HEK293T (cell line): ENCODE measurements at regions not wholly inside any gene's neighbourhood (a gene's known extent, or its start where the extent isn't known, plus 50 kb on each side); places are given as distances from the start of the nearest gene placed in this dataset.
A peak's percentile ranks its signal among the peaks of the same experiment; 100 is the strongest.

ENCODE experiments used
- CTCF ChIA-PET: fragments of 350-600 bp; formaldehyde crosslinking; extraction: SDS; loops from one replicate; lab custom pipeline; 2021; ENCODE audit warnings: antibody characterized with exemption, inconsistent platforms; lab: Yijun Ruan, JAX
- POLR2A ChIA-PET: fragments of 350-600 bp; formaldehyde crosslinking; extraction: SDS; loops from one replicate; lab custom pipeline; 2020; ENCODE audit warnings: antibody characterized with exemption, inconsistent platforms; lab: Yijun Ruan, JAX
- DNase-seq: peaks from one replicate; pipeline ENCODE4 v3.0.0; 2012; ENCODE audit warnings: mixed read lengths; ENCODE audit errors: extremely low spot score
- ARNT ChIP-seq: fragments of 450-650 bp; IDR thresholded peaks from 2 replicates; pipeline ENCODE4 v1.6.1; 2017; ENCODE audit warnings: mild to moderate bottlenecking
- BHLHE40 ChIP-seq: fragments of 450-650 bp; IDR thresholded peaks from 2 replicates; pipeline ENCODE4 v1.6.1; 2016; ENCODE audit warnings: mild to moderate bottlenecking, moderate library complexity, borderline replicate concordance
- CTBP1 ChIP-seq: fragments of 450-650 bp; IDR thresholded peaks from 2 replicates; pipeline ENCODE4 v1.6.1; 2016; ENCODE audit warnings: borderline replicate concordance
- ELF4 ChIP-seq: fragments of 450-650 bp; IDR thresholded peaks from 2 replicates; pipeline ENCODE4 v1.6.1; 2017; ENCODE audit warnings: antibody characterized with exemption
- FOXA1 ChIP-seq: fragments of 450-650 bp; IDR thresholded peaks from 2 replicates; pipeline ENCODE4 v1.6.1; 2016; ENCODE audit warnings: mild to moderate bottlenecking
- FOXK2 ChIP-seq: fragments of 450-650 bp; IDR thresholded peaks from 2 replicates; pipeline ENCODE4 v1.6.1; 2016; ENCODE audit warnings: mild to moderate bottlenecking
- FOXM1 ChIP-seq: fragments of 450-650 bp; IDR thresholded peaks from 2 replicates; pipeline ENCODE4 v1.6.1; 2017; ENCODE audit warnings: mild to moderate bottlenecking, borderline replicate concordance
- HDGF ChIP-seq: fragments of 450-650 bp; IDR thresholded peaks from 2 replicates; pipeline ENCODE4 v1.6.1; 2017; ENCODE audit warnings: antibody characterized with exemption, borderline replicate concordance
- L3MBTL2 ChIP-seq: fragments of 450-650 bp; conservative IDR thresholded peaks from 2 replicates; pipeline ENCODE4 v1.6.1; 2016; ENCODE audit warnings: mild to moderate bottlenecking
- LEF1 ChIP-seq: fragments of 450-650 bp; IDR thresholded peaks from 2 replicates; pipeline ENCODE4 v1.6.1; 2017; ENCODE audit warnings: mild to moderate bottlenecking, borderline replicate concordance
- NFRKB ChIP-seq: fragments of 450-650 bp; IDR thresholded peaks from 2 replicates; pipeline ENCODE4 v1.6.1; 2016; ENCODE audit warnings: mild to moderate bottlenecking, moderate library complexity
- SP1 ChIP-seq: fragments of 450-650 bp; IDR thresholded peaks from 2 replicates; pipeline ENCODE4 v1.6.1; 2017
- SUZ12 ChIP-seq: fragments of 450-650 bp; IDR thresholded peaks from 2 replicates; pipeline ENCODE4 v1.6.1; 2016; ENCODE audit warnings: mild to moderate bottlenecking
- TARDBP ChIP-seq: fragments of 450-650 bp; IDR thresholded peaks from 2 replicates; pipeline ENCODE4 v1.6.1; 2016
- ZNF384 ChIP-seq: fragments of 450-650 bp; IDR thresholded peaks from 2 replicates; pipeline ENCODE4 v1.6.1; 2016
- TF ChIP-seq, protein P1 (sequence below): fragments of 450-650 bp; IDR thresholded peaks from 2 replicates; pipeline ENCODE4 v1.6.1; 2016

GRCh38 chr7:131164025-131164925, 163.4 kb upstream of the MKLN1 start:
- POLR2A ChIA-PET, result interaction anchor here (1.9 kb wide), 1 partner anchor 24 kb away, joined by 4 read pairs; no protein-coding TSS in a partner anchor
- DNase-seq, result no peak
- TF ChIP-seq FOXK2, result no peak
- TF ChIP-seq, protein P1, sequence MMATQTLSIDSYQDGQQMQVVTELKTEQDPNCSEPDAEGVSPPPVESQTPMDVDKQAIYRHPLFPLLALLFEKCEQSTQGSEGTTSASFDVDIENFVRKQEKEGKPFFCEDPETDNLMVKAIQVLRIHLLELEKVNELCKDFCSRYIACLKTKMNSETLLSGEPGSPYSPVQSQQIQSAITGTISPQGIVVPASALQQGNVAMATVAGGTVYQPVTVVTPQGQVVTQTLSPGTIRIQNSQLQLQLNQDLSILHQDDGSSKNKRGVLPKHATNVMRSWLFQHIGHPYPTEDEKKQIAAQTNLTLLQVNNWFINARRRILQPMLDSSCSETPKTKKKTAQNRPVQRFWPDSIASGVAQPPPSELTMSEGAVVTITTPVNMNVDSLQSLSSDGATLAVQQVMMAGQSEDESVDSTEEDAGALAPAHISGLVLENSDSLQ, result peak; percentile 60
- CTCF ChIA-PET, result no interaction called here

- no peak for TF ChIP-seq FOXA1
- no peak for TF ChIP-seq BHLHE40
- TF ChIP-seq CTBP1, result no peak
- TF ChIP-seq SP1, result no peak
- TF ChIP-seq NFRKB, result no peak
- TF ChIP-seq L3MBTL2, result no peak
- TF ChIP-seq ZNF384, result no peak
- TF ChIP-seq, protein P1, result no peak
- TF ChIP-seq ARNT, result no peak
- no peak for TF ChIP-seq ELF4
- TF ChIP-seq TARDBP, result no peak
- TF ChIP-seq SUZ12, result no peak
- no peak for TF ChIP-seq FOXM1
- no peak for TF ChIP-seq FOXK2
- TF ChIP-seq LEF1, result no peak
- ChIA-PET CTCF (no interaction called here), POLR2A (no interaction called here)
- DNase-seq, result no peak
Measured at GRCh38 chr7:131166066-131166465, 161.6 kb upstream of the MKLN1 start.

DNA sequence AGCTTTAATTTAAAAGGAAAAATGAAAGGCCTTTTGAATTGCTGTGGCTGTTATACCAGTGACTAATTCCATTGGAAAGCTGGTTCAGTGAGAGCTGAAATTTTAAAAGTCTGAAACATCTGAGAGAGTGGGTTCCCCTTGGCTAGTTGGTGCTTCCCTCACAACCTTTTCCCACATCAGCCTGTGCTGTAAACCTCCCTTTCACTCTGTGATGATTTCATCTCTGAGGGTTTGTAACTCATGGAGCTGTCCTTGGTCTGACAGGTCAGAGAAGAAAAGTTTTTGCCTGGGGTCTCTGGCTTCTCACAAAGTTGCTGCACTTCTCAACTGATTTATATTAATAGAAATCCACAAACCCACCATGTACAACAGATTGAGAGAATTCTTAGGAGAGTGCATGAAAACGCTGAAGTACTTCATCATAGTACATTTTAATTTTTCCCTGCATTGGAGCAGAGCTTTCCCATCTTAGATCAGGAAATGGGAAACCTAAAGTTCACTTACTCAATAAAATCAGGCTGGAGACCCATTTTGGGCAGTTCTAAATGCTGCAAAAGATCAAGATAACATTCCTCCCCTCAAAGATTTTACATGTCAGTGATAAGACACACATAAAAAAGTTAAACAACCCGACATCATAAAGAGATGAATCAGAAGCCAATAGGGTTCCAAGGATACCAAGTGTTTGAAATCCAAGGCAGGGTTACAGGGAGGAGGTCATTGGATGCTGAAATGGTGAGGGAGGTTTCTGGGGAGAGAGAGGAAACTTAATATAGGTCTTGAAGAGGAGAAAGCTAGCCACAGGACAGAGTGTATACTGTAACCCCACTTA, 157.0 kb upstream of the MKLN1 start:
- POLR2A ChIA-PET, result no interaction called here
- CTCF ChIA-PET, result no interaction called here
- TF ChIP-seq ARNT (no peak), ELF4 (no peak), TARDBP (no peak), SUZ12 (no peak), LEF1 (no peak), FOXA1 (no peak), SP1 (no peak), L3MBTL2 (no peak), BHLHE40 (no peak), FOXK2 (no peak), NFRKB (no peak), FOXM1 (no peak), CTBP1 (no peak), ZNF384 (no peak)
- TF ChIP-seq, protein P1, result no peak

GRCh38 chr7:131173145-131173890, 154.4 kb upstream of the MKLN1 start:
- POLR2A ChIA-PET, result no interaction called here
- CTCF ChIA-PET, result no interaction called here
- TF ChIP-seq TARDBP (no peak), SUZ12 (no peak), L3MBTL2 (no peak), NFRKB (no peak)
- TF ChIP-seq, protein P1, result no peak
- DNase-seq, result no peak

More for the DNA sequence above, 157.0 kb upstream of the MKLN1 start:
- no peak for DNase-seq

DNA sequence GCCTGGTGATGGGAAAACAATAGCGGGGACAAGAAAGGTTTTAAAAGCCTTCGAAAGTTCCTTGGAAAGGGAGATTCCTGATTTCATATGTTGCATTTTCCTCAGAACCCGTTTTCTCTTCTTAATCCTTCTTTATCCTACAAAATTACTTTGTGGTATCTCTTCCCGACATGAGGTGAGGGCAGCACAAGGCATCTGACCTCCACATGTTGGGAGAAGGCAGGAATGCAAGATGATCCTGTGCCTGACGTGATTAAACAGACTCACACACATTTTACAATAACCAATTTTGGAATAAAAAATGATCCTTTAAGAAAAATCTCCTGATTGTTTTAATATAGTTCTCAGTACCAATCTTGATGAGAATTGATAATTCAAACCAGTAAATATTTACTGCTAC, 153.3 kb upstream of the MKLN1 start:
- TF ChIP-seq L3MBTL2 (no peak), FOXM1 (no peak), ARNT (no peak), LEF1 (no peak), TARDBP (no peak), HDGF (no peak), BHLHE40 (no peak), SP1 (no peak)
- TF ChIP-seq, protein P1, result no peak
- ChIA-PET CTCF (no interaction called here), POLR2A (no interaction called here)
- DNase-seq, result no peak
